NT2/D1 (cell line): ENCODE measurements at regions not wholly inside any gene's neighbourhood (a gene's known extent, or its start where the extent isn't known, plus 50 kb on each side); places are given as distances from the start of the nearest gene placed in this dataset.

Experiments used
- SUZ12 ChIP-seq: IDR thresholded peaks from 2 replicates; pipeline ENCODE4 v1.6.1; 2011; ENCODE audit not compliant: insufficient read length, insufficient read depth; ENCODE audit errors: extremely low read depth
- ZNF274 ChIP-seq: IDR thresholded peaks from 2 replicates; pipeline ENCODE4 v1.6.1; 2011; ENCODE audit warnings: mild to moderate bottlenecking, low read depth, low read length

DNA sequence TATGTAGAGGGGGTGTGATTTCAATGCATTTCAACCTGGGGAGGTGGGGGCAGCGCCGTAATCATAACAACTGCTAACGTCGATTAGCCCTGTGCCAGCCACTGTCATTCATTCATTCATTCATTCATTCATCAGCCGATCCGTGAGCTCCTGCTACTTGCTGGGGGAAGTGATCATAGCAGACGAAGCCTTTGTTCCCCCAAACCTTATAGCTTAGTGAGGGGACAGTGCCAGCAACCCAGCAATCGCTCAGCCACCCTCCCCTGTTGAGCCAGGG lies 106.5 kb upstream of the GSE1 start:
- TF ChIP-seq ZNF274 (no peak), SUZ12 (no peak)
